Neural cell (in vitro differentiated cells): ENCODE measurements at regions not wholly inside any gene's neighbourhood (a gene's known extent, or its start where the extent isn't known, plus 50 kb on each side); places are given as distances from the start of the nearest gene placed in this dataset.

Source experiments
- H2AFZ ChIP-seq: fragments of 200-600, 300-800 bp; sonication (generic), shearing (Covaris generic); 2 replicates; pipeline ENCODE4 v1.6.0; 2014; ENCODE audit warnings: low read depth, mild to moderate bottlenecking, antibody characterized with exemption, low read length, moderate library complexity
- H3F3A ChIP-seq: fragments of 200-600 bp; shearing (Covaris generic); 2 replicates; pipeline ENCODE4 v1.6.1; 2016; ENCODE audit warnings: mild to moderate bottlenecking, moderate library complexity, mixed read lengths, antibody characterized with exemption, low read length; ENCODE audit not compliant: insufficient read depth, poor library complexity, severe bottlenecking
- H3K27ac ChIP-seq: fragments of 200-600, 300-800 bp; sonication (generic), shearing (Covaris generic); 2 replicates; pipeline ENCODE4 v1.5.1; 2014; ENCODE audit warnings: mild to moderate bottlenecking, low read length, moderate library complexity
- H3K27me3 ChIP-seq: fragments of 300-800, 200-600 bp; sonication (generic), shearing (Covaris generic); 2 replicates; pipeline ENCODE4 v1.6.0; 2014; ENCODE audit warnings: mild to moderate bottlenecking, low read depth, low read length, moderate library complexity; ENCODE audit not compliant: insufficient read depth
- H3K36me3 ChIP-seq: fragments of 300-800, 200-600 bp; sonication (generic), shearing (Covaris generic); 2 replicates; pipeline ENCODE4 v1.5.1; 2014; ENCODE audit warnings: mild to moderate bottlenecking, antibody characterized with exemption, low read length, moderate library complexity; ENCODE audit not compliant: insufficient read depth
- H3K4me2 ChIP-seq: fragments of 300-800, 200-600 bp; sonication (generic), shearing (Covaris generic); 2 replicates; pipeline ENCODE4 v1.6.0; 2014; ENCODE audit warnings: mild to moderate bottlenecking, low read length
- H3K4me3 ChIP-seq: fragments of 300-800, 200-600 bp; sonication (generic), shearing (Covaris generic); 2 replicates; pipeline ENCODE4 v1.5.1; 2014; ENCODE audit warnings: mild to moderate bottlenecking, low read length, moderate library complexity
- H3K79me2 ChIP-seq: fragments of 200-600 bp; shearing (Covaris generic); replicated peaks from 2 replicates; pipeline ENCODE4 v1.6.0; 2014; ENCODE audit warnings: mild to moderate bottlenecking, low read length, moderate library complexity; ENCODE audit not compliant: insufficient read depth
- H3K9ac ChIP-seq: fragments of 300-800, 200-600 bp; sonication (generic), shearing (Covaris generic); 2 replicates; pipeline ENCODE4 v1.6.1; 2016; ENCODE audit warnings: mild to moderate bottlenecking, low read length, mixed read lengths
- H3K9me2 ChIP-seq: fragments of 200-600 bp; shearing (Covaris generic); 2 replicates; pipeline ENCODE4 v1.6.1; 2016; ENCODE audit warnings: mild to moderate bottlenecking, low read length, mixed read lengths; ENCODE audit not compliant: insufficient read depth
- H3K9me3 ChIP-seq: fragments of 200-600, 300-800 bp; sonication (generic), shearing (Covaris generic); 2 replicates; pipeline ENCODE4 v1.6.1; 2016; ENCODE audit warnings: mild to moderate bottlenecking, mixed run types, low read length, moderate library complexity, mixed read lengths
- H4K20me1 ChIP-seq: fragments of 200-600 bp; shearing (Covaris generic); 2 replicates; pipeline ENCODE4 v1.6.1; 2016; ENCODE audit warnings: mild to moderate bottlenecking, mixed run types; ENCODE audit not compliant: insufficient read depth
- EP300 ChIP-seq: fragments of 450-650 bp; conservative IDR thresholded peaks from 2 replicates; pipeline ENCODE4 v1.6.1; 2014; ENCODE audit warnings: antibody characterized with exemption, mild to moderate bottlenecking, moderate library complexity; ENCODE audit not compliant: poor library complexity, severe bottlenecking
- EZH2 ChIP-seq: fragments of 200-600, 300-800 bp; shearing (Covaris generic), sonication (generic); IDR thresholded peaks from 2 replicates; pipeline ENCODE4 v1.6.1; 2014; ENCODE audit warnings: antibody characterized with exemption, low read length, borderline replicate concordance, mild to moderate bottlenecking; ENCODE audit not compliant: insufficient read depth, poor library complexity, severe bottlenecking
- MXI1 ChIP-seq: fragments of 450-650 bp; conservative IDR thresholded peaks from 2 replicates; pipeline ENCODE4 v1.6.1; 2014; ENCODE audit warnings: antibody characterized with exemption, mild to moderate bottlenecking; ENCODE audit not compliant: poor library complexity, severe bottlenecking
- POLR2AphosphoS5 ChIP-seq: IDR thresholded peaks from 2 replicates; pipeline ENCODE4 v1.6.1; 2012
- RAD21 ChIP-seq: fragments of 450-650 bp; conservative IDR thresholded peaks from 2 replicates; pipeline ENCODE4 v1.6.1; 2014; ENCODE audit warnings: antibody characterized with exemption, mild to moderate bottlenecking, moderate library complexity
- REST ChIP-seq: IDR thresholded peaks from 2 replicates; pipeline ENCODE4 v1.6.1; 2012; ENCODE audit warnings: borderline replicate concordance
- SMC3 ChIP-seq: fragments of 450-650 bp; conservative IDR thresholded peaks from 2 replicates; pipeline ENCODE4 v1.6.1; 2014; ENCODE audit warnings: antibody characterized with exemption, mild to moderate bottlenecking, moderate library complexity; ENCODE audit not compliant: poor library complexity
- TAF1 ChIP-seq: IDR thresholded peaks from 2 replicates; pipeline ENCODE4 v1.6.1; 2012; ENCODE audit warnings: low read depth
- TF ChIP-seq, protein P1 (sequence below): fragments of 450-650 bp; IDR thresholded peaks from 2 replicates; pipeline ENCODE4 v1.5.1; 2014; ENCODE audit warnings: antibody characterized with exemption, mild to moderate bottlenecking, moderate library complexity; ENCODE audit not compliant: poor library complexity, severe bottlenecking

GRCh38 chr15:85929786-85930185 is 135.1 kb upstream of the KLHL25 start:
- Histone ChIP-seq H3K27ac (no peak overlapping the region), H3K4me2 (no peak overlapping the region), H3K9ac (no peak overlapping the region), H3K9me3 (no peaks in the 10 kb centered on the region), H3K9me2 (no peaks in the 10 kb centered on the region), H3K36me3 (no peaks in the 10 kb centered on the region), H3K79me2 (no peaks in the 10 kb centered on the region), H3K27me3 (no peaks in the 10 kb centered on the region), H3K4me3 (no peak overlapping the region), H2AFZ (no peak overlapping the region), H3F3A (no peaks in the 10 kb centered on the region), H4K20me1 (no peaks in the 10 kb centered on the region)
- TF ChIP-seq RAD21 = no peak
- TF ChIP-seq SMC3 = no peak
- no peak for TF ChIP-seq MXI1
- no peak for TF ChIP-seq EP300
- no peak for TF ChIP-seq TAF1
- no peak for TF ChIP-seq EZH2
- TF ChIP-seq REST = no peak
- TF ChIP-seq POLR2AphosphoS5 = no peak
- TF ChIP-seq, protein P1, sequence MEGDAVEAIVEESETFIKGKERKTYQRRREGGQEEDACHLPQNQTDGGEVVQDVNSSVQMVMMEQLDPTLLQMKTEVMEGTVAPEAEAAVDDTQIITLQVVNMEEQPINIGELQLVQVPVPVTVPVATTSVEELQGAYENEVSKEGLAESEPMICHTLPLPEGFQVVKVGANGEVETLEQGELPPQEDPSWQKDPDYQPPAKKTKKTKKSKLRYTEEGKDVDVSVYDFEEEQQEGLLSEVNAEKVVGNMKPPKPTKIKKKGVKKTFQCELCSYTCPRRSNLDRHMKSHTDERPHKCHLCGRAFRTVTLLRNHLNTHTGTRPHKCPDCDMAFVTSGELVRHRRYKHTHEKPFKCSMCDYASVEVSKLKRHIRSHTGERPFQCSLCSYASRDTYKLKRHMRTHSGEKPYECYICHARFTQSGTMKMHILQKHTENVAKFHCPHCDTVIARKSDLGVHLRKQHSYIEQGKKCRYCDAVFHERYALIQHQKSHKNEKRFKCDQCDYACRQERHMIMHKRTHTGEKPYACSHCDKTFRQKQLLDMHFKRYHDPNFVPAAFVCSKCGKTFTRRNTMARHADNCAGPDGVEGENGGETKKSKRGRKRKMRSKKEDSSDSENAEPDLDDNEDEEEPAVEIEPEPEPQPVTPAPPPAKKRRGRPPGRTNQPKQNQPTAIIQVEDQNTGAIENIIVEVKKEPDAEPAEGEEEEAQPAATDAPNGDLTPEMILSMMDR = no peak

DNA sequence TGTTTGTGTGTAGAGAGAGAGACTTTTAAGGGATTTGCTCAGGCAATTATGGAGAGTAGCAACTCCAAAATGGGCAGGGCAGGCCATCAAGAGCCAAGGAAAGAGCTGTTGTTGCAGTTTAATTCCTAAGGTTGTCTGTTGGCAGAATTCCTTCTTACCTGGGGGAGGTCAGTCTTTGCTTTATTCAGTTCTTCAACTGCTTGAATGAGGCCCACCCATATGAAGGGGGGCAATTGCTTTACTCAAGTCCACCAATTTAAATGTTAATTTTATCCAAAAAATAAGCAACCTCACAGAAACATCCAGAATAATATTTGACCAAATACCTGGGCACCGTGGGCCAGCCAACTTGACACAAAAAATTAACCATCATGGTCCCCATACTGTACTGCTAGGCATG is 137.7 kb upstream of the KLHL25 start:
- Histone ChIP-seq H3K4me3 (no peak overlapping the region), H3K9me2 (no peaks in the 10 kb centered on the region), H3K27me3 (no peaks in the 10 kb centered on the region), H3K9me3 (no peaks in the 10 kb centered on the region), H3K4me2 (no peak overlapping the region), H4K20me1 (no peaks in the 10 kb centered on the region), H2AFZ (no peak overlapping the region), H3K27ac (no peak overlapping the region), H3F3A (no peaks in the 10 kb centered on the region), H3K36me3 (no peaks in the 10 kb centered on the region), H3K79me2 (no peaks in the 10 kb centered on the region), H3K9ac (no peak overlapping the region)
- TF ChIP-seq, protein P1 = no peak
- TF ChIP-seq RAD21 (no peak), SMC3 (no peak), EP300 (no peak), EZH2 (no peak), MXI1 (no peak), POLR2AphosphoS5 (no peak), TAF1 (no peak), REST (no peak)
